Cardiac fibroblast (primary cell): ENCODE measurements at regions not wholly inside any gene's neighbourhood (a gene's known extent, or its start where the extent isn't known, plus 50 kb on each side); places are given as distances from the start of the nearest gene placed in this dataset.
"Not testable (repeated sequence)": the region's sequence is repeated elsewhere in the genome, so short reads cannot be mapped to it uniquely, and the experiment has no call there.

Experiments
- DNase-seq, 2 donors: peaks; one replicate each; pipeline versions ENCODE4 v3.0.0 to v3.0.0-alpha.2; 2010; ENCODE audit warnings: low read depth in 2 of 2
- H3K4me3 ChIP-seq, 2 donors: replicated peaks in 1 of 2; 1 replicate in 1 of 2; 2 replicates in 1 of 2; pipeline ENCODE4 v1.5.1; 2011; ENCODE audit warnings: low read depth in 2 of 2, low read length in 2 of 2, mild to moderate bottlenecking in 2 of 2, moderate library complexity in 1 of 2
- TF ChIP-seq, protein P1 (sequence below): IDR thresholded peaks from one replicate; pipeline ENCODE4 v1.5.1; 2011; ENCODE audit warnings: low read depth, mild to moderate bottlenecking, low read length, inconsistent platforms

DNA sequence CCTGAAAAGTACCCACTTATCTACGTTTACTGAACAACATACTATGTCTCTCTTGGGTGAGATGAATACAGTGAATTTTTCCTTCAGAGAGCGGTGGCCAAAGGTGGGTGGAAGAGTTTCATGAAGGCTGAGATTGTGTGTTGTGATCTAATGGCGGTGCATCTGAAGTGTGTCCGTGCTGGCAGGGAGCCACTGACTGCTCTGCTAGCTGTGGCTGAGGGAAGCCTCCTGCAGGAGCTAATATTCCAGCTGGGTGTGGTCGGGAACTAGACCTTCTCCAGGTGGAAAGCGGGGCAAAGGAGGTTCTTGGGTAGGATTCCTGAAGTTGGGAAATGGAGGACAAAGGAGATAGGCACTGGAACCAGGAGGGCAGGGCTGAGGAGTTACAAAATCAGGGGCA, 69.2 kb upstream of the GRB10 start:
- no peak overlapping the region for H3K4me3 ChIP-seq
- TF ChIP-seq, protein P1, sequence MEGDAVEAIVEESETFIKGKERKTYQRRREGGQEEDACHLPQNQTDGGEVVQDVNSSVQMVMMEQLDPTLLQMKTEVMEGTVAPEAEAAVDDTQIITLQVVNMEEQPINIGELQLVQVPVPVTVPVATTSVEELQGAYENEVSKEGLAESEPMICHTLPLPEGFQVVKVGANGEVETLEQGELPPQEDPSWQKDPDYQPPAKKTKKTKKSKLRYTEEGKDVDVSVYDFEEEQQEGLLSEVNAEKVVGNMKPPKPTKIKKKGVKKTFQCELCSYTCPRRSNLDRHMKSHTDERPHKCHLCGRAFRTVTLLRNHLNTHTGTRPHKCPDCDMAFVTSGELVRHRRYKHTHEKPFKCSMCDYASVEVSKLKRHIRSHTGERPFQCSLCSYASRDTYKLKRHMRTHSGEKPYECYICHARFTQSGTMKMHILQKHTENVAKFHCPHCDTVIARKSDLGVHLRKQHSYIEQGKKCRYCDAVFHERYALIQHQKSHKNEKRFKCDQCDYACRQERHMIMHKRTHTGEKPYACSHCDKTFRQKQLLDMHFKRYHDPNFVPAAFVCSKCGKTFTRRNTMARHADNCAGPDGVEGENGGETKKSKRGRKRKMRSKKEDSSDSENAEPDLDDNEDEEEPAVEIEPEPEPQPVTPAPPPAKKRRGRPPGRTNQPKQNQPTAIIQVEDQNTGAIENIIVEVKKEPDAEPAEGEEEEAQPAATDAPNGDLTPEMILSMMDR, result no peak
- no peak for DNase-seq

DNA sequence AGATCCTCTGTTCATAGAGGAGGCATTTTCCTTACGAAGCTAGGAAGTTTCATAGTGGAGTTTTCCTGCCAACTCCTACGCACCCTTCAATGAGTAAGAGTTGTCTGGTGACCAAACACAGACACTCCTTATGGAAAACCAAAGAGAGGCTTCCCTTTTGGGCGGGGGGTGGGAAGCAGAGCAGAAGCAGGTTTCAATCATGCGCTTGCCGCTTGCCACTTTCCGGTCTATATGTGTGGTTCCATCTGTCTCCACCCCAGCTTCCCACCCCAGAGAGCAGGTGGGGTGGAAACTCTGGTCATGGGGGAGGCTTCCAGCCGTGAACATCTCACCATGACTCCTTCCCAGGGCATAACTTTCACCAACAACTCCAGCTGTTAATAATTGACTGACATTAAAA, 68.8 kb upstream of the GRB10 start:
- TF ChIP-seq, protein P1, result no peak
- peak; percentile 74 to 78 for DNase-seq
- H3K4me3 ChIP-seq, result no peak overlapping the region

DNA sequence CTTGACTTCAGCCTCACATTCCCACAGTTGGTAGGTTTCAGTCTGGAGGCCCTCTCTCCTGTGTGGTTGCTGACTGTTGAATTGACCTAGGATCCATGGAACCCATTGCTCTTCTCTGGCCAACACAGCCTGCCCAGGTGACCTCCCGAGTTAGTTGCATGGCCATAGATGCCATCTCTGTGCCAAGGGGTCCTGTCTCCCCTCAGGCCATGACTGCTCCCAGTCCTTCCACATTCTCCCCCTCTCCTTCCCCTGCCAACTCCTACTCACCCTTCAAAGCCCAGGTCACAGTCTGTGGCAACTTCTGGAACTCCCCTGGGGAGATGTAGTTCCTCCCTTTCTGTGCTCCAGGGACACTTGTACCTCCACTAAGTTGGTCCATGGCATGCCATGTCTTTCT, 67.3 kb upstream of the GRB10 start:
- H3K4me3 ChIP-seq, result no peak overlapping the region
- TF ChIP-seq, protein P1, result no peak
- DNase-seq, result no peak

DNA sequence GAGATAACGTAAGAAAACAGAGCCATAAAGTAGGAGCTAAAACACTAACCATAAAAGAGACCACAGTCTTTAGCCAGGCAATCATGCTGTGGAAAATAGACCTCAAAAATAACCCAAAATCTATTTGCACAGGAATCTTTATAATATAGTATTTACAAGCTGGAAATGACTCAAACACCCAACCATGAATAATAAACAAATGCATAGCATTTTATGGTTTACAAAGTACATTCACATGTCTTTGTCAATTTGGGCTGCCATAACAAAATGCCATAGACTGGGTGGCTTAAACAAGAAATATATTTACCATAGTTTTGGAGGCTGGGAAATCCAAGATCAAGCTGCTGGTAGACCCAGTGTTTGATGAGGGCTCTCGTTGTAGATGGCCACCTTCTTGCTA, 65.5 kb upstream of the GRB10 start:
- TF ChIP-seq, protein P1, result no peak
- H3K4me3 ChIP-seq, result no peak overlapping the region
- no peak for DNase-seq

DNA sequence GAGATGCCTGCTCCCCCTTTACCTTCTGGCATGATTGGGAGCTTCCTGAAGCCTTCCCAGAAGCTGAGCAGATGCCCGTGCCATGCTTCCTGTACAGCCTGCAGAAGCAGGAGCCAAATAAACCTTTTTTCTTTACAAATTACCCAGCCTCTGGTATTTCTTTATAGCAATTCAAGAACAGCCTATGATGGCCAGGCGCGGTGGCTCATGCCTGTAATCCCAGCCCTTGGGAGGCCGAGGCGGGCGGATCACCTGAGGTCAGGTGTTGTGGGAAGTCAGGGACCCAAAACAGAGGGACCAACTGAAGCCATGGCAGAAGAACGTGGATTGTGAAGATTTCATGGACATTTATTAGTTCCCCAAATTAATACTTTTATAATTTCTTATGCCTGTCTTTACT, 62.2 kb upstream of the GRB10 start:
- not testable (repeated sequence) for H3K4me3 ChIP-seq, DNase-seq

DNA sequence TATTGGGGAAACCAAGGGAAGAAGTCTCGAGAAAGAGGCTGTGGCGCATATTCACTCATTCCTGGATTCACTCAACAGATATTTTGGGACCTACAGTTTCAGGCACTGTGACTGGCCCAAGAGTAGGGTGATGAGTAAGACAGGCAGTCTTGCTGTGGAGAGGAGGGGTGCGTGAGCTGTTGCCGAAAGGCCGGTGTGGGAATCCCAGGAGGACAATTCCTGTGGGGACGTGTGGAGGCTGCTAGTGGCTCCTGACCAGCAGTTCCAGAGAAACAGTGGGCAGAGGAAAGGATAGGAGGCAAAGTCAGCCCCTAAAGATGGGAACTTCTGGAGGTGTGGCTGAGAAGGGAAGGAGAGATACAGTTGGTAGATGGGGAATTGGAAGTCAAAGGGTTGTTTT, 59.3 kb upstream of the GRB10 start:
- no peak overlapping the region for H3K4me3 ChIP-seq
- TF ChIP-seq, protein P1, result no peak
- peak in 1 of 2 donors; percentile 48 for DNase-seq

DNA sequence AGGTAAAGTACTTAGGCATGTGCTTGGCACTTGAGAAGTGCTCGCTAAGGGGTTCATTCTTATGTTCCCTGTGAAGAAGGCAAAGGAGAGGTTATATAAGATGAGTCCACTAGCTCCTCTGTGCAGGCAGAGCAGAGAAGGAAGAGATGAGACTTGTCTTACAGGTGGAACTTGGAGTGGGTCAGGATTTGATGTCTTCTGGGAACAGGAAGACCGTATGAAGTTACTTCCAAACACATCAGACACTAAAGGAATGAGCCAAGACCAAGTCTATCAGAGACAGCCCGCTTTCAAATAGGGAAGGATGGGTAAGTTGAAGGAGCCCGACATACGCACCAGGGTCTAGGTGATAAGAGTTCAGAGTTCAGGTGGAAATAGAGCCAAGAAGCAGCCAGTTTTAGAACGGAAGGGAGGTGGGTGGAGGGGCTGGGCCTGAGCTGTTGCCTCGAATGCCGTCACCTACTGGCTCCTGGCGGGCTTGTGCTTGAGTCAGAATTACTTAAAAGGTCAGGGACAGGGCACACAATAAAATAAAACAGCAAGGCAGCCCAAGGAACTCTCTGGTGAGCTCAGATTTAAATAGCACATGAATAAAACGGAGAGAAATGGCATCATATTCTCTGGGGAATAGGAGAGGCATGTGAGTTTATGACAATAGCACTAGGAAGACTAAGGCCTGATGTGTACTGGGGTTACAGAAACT, 56.1 kb upstream of the GRB10 start:
- H3K4me3 ChIP-seq, result no peak overlapping the region
- DNase-seq, result peak; percentile 76 to 99
- TF ChIP-seq, protein P1, result no peak
